H9 (cell line): ENCODE measurements at regions not wholly inside any gene's neighbourhood (a gene's known extent, or its start where the extent isn't known, plus 50 kb on each side); places are given as distances from the start of the nearest gene placed in this dataset.

Source experiments
- DNase-seq: peaks from one replicate; pipeline ENCODE4 v3.0.0-alpha.2; 2017
- H2AFZ ChIP-seq: one replicate; pipeline ENCODE4 v1.6.1; 2013; ENCODE audit warnings: mild to moderate bottlenecking, low read length, control low read depth, moderate library complexity
- H2AK5ac ChIP-seq: 2 replicates; pipeline ENCODE4 v1.6.1; 2013; ENCODE audit warnings: low read length, control low read depth, mixed read lengths; ENCODE audit not compliant: insufficient read length
- H2BK120ac ChIP-seq: one replicate; pipeline ENCODE4 v1.6.1; 2013; ENCODE audit warnings: low read depth, mild to moderate bottlenecking, low read length, control low read depth, inconsistent platforms; ENCODE audit not compliant: poor library complexity, severe bottlenecking
- H2BK12ac ChIP-seq: 2 replicates; pipeline ENCODE4 v1.6.1; 2013; ENCODE audit warnings: low read length, control low read depth, mixed read lengths, low read depth; ENCODE audit not compliant: insufficient read length
- H2BK15ac ChIP-seq: 2 replicates; pipeline ENCODE4 v1.6.1; 2013; ENCODE audit warnings: low read depth, low read length, control low read depth
- H2BK20ac ChIP-seq: one replicate; pipeline ENCODE4 v1.6.1; 2013; ENCODE audit warnings: low read depth, mild to moderate bottlenecking, low read length, control low read depth, inconsistent platforms; ENCODE audit not compliant: poor library complexity, severe bottlenecking
- H2BK5ac ChIP-seq: 2 replicates; pipeline ENCODE4 v1.6.1; 2013; ENCODE audit warnings: low read length, control low read depth, mixed read lengths; ENCODE audit not compliant: insufficient read length
- H3K14ac ChIP-seq: 2 replicates; pipeline ENCODE4 v1.6.1; 2013; ENCODE audit warnings: low read length, control low read depth; ENCODE audit not compliant: insufficient read depth
- H3K18ac ChIP-seq: 2 replicates; pipeline ENCODE4 v1.6.1; 2013; ENCODE audit warnings: low read depth, mild to moderate bottlenecking, mixed read lengths, low read length, control low read depth; ENCODE audit not compliant: insufficient read length
- H3K23ac ChIP-seq: 2 replicates; pipeline ENCODE4 v1.6.1; 2013; ENCODE audit warnings: low read length, control low read depth, mixed read lengths, low read depth; ENCODE audit not compliant: insufficient read length
- H3K23me2 ChIP-seq: 2 replicates; pipeline ENCODE4 v1.6.1; 2013; ENCODE audit warnings: low read depth, mild to moderate bottlenecking, mixed read lengths, low read length, control low read depth; ENCODE audit not compliant: insufficient read length, poor library complexity, severe bottlenecking
- H3K27ac ChIP-seq: 2 replicates; pipeline ENCODE4 v1.5.1; 2013; ENCODE audit warnings: low read length, control low read depth, mixed read lengths, low read depth; ENCODE audit not compliant: insufficient read length
- H3K27me3 ChIP-seq: 2 replicates; pipeline ENCODE4 v1.6.1; 2013; ENCODE audit warnings: low read length, control low read depth, inconsistent platforms; ENCODE audit not compliant: insufficient read depth
- H3K4ac ChIP-seq: 2 replicates; pipeline ENCODE4 v1.6.1; 2013; ENCODE audit warnings: low read depth, mild to moderate bottlenecking, control low read depth, inconsistent platforms, low read length, moderate library complexity
- H3K4me1 ChIP-seq: 2 replicates; pipeline ENCODE4 v1.6.1; 2013; ENCODE audit warnings: low read length, control low read depth, inconsistent platforms; ENCODE audit not compliant: insufficient read depth
- H3K4me2 ChIP-seq: 2 replicates; pipeline ENCODE4 v1.6.1; 2013; ENCODE audit warnings: low read length, control low read depth, mixed read lengths; ENCODE audit not compliant: insufficient read length, insufficient read depth
- H3K56ac ChIP-seq: 2 replicates; pipeline ENCODE4 v1.6.1; 2013; ENCODE audit warnings: low read depth, mild to moderate bottlenecking, mixed read lengths, low read length, control low read depth; ENCODE audit not compliant: insufficient read length
- H3K79me1 ChIP-seq: 2 replicates; pipeline ENCODE4 v1.6.1; 2013; ENCODE audit warnings: low read depth, mild to moderate bottlenecking, moderate library complexity, low read length, control low read depth, inconsistent platforms; ENCODE audit not compliant: insufficient read depth, poor library complexity, severe bottlenecking
- H3K79me2 ChIP-seq: 2 replicates; pipeline ENCODE4 v1.6.1; 2013; ENCODE audit warnings: low read length, control low read depth, inconsistent platforms; ENCODE audit not compliant: insufficient read depth
- H3K9ac ChIP-seq: 2 replicates; pipeline ENCODE4 v1.6.1; 2013; ENCODE audit warnings: low read length, control low read depth, mixed read lengths; ENCODE audit not compliant: insufficient read length; ENCODE audit errors: extremely low read depth
- H3K9me3 ChIP-seq: one replicate; pipeline ENCODE4 v1.6.1; 2013; ENCODE audit warnings: low read depth, low read length, inconsistent platforms; ENCODE audit not compliant: control insufficient read depth
- H3T11ph ChIP-seq: one replicate; pipeline ENCODE4 v1.6.1; 2013; ENCODE audit warnings: mild to moderate bottlenecking, low read length, control low read depth, inconsistent platforms
- H4K20me1 ChIP-seq: one replicate; pipeline ENCODE4 v1.6.1; 2013; ENCODE audit not compliant: control insufficient read depth, insufficient read length, insufficient read depth
- H4K5ac ChIP-seq: 2 replicates; pipeline ENCODE4 v1.6.1; 2013; ENCODE audit warnings: low read depth, mild to moderate bottlenecking, mixed read lengths, low read length, control low read depth; ENCODE audit not compliant: insufficient read length
- H4K8ac ChIP-seq: replicated peaks from 2 replicates; pipeline ENCODE4 v1.6.1; 2013; ENCODE audit warnings: low read length, control low read depth, mixed read lengths, low read depth; ENCODE audit not compliant: insufficient read length
- H4K91ac ChIP-seq: 2 replicates; pipeline ENCODE4 v1.6.1; 2013; ENCODE audit warnings: low read depth, mild to moderate bottlenecking, moderate library complexity, mixed read lengths, low read length, control low read depth; ENCODE audit not compliant: insufficient read length
- H3K27ac Mint-ChIP-seq, 3 experiments: 2 replicates in 2 of 3; 3 replicates in 1 of 3; pipeline ENCODE4 v1.8.0; 2020 to 2021; ENCODE audit warnings: mixed read lengths in 3 of 3, mild to moderate bottlenecking in 1 of 3, moderate library complexity in 1 of 3
- H3K27me3 Mint-ChIP-seq: 2 replicates; pipeline ENCODE4 v1.8.0; 2021; ENCODE audit warnings: low read depth, mild to moderate bottlenecking, moderate library complexity, mixed read lengths
- H3K36me3 Mint-ChIP-seq, 3 experiments: 2 replicates in 2 of 3; 3 replicates in 1 of 3; pipeline ENCODE4 v1.8.0; 2020 to 2021; ENCODE audit warnings: low read depth in 3 of 3, mixed read lengths in 3 of 3; ENCODE audit not compliant: insufficient read depth in 1 of 3
- H3K4me1 Mint-ChIP-seq, 2 experiments: 2 replicates each; pipeline ENCODE4 v1.8.0; 2020; ENCODE audit warnings: mixed read lengths in 2 of 2
- H3K4me3 Mint-ChIP-seq, 2 experiments: 2 replicates in 1 of 2; 3 replicates in 1 of 2; pipeline ENCODE4 v1.8.0; 2020 to 2021; ENCODE audit warnings: mild to moderate bottlenecking in 2 of 2, mixed read lengths in 2 of 2, moderate library complexity in 1 of 2
- H3K9me3 Mint-ChIP-seq, 2 experiments: 2 replicates in 1 of 2; 3 replicates in 1 of 2; pipeline ENCODE4 v1.8.0; 2020; ENCODE audit warnings: mild to moderate bottlenecking in 2 of 2, mixed read lengths in 2 of 2, moderate library complexity in 1 of 2
- WGBS: extraction: QIAGEN DNeasy Blood & Tissue Kit; methylation state at CpG from one replicate; pipeline ENCODE4 v1.1.7; 2013; ENCODE audit warnings: missing lambda C conversion rate, low lambda C conversion rate, mixed read lengths; ENCODE audit not compliant: insufficient read length; ENCODE audit errors: extremely low coverage; 5-methylcytosine and 5-hydroxymethylcytosine counted together
- TF ChIP-seq, protein P1 (sequence below): fragments of 200-600 bp; sonication (generic); conservative IDR thresholded peaks from 3 replicates; pipeline ENCODE4 v1.8.0; 2021; ENCODE audit warnings: antibody characterized with exemption, mild to moderate bottlenecking

DNA sequence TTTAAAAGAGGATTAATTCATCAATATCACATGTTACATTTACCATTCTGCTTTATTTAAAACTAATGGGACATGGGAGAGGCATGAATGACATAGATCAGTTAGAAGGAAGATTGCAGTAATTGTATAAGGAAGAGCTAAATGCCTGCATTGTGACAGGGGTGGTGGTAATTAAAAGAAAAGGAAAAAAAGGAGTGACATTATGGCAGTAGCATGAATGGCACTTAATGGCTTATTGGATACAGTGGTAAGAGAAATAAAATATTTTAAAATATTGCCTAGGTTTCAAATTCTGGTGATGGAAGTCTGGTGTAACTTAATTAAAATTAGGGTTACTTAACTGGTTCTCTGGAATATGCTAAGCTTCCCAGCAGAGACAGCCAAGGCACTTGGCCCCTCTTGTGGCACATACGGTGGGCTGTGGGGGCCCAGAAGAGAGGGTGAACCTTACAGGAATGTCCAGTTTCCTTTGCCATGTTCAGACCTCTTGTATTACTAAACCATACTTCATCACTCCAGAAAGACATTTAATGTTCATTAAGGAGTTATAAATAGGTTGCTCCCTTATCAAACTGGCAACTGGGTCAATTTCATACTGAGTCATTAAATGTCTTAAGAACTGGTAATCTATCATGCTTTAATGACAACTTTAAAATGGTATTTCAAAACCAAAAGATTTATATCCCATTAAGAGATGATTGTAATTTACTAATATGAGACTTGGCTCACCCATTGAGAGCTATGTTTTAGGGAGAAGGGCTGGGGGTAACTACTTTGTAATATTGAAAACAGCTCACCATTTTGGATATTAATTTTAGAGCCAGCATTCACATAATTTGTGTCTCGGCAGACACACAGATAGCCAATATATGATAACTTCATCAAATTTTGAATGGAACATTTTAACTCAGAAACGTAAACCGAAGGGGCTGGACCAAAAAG, 798.9 kb upstream of the PIK3C3 start:
- Histone ChIP-seq H3K79me2 (no peaks in the 10 kb centered on the region), H2BK5ac (no peak overlapping the region), H4K8ac (no peak overlapping the region), H3K27ac (no peak overlapping the region), H3K4ac (no peak overlapping the region), H3K18ac (no peak overlapping the region), H3T11ph (no peak overlapping the region), H2BK15ac (no peak overlapping the region), H4K5ac (no peak overlapping the region), H3K14ac (no peak overlapping the region), H3K9ac (no peak overlapping the region), H3K23ac (no peak overlapping the region), H2BK20ac (no peak overlapping the region), H3K4me1 (no peaks in the 10 kb centered on the region), H3K4me2 (no peak overlapping the region), H4K91ac (no peak overlapping the region), H2AK5ac (no peak overlapping the region), H3K56ac (no peak overlapping the region), H4K20me1 (no peaks in the 10 kb centered on the region), H3K79me1 (no peaks in the 10 kb centered on the region), H2BK120ac (no peak overlapping the region), H2AFZ (no peak overlapping the region), H3K9me3 (no peaks in the 10 kb centered on the region), H3K27me3 (no peaks in the 10 kb centered on the region), H3K23me2 (no peaks in the 10 kb centered on the region), H2BK12ac (no peak overlapping the region)
- WGBS: no CpG with 5 or more reads among the region's 4 CpGs
- Mint-ChIP-seq H3K9me3 (no peaks in the 10 kb centered on the region; a peak in 1 of 5 replicates), H3K4me1 (peaks cover 0 to 3% of the 10 kb centered on the region in 2 experiments; a peak in 2 of 4 replicates), H3K4me3 (no peak overlapping the region), H3K36me3 (no peaks in the 10 kb centered on the region), H3K27me3 (no peaks in the 10 kb centered on the region), H3K27ac (no peak overlapping the region)
- DNase-seq: no peak
- TF ChIP-seq, protein P1, sequence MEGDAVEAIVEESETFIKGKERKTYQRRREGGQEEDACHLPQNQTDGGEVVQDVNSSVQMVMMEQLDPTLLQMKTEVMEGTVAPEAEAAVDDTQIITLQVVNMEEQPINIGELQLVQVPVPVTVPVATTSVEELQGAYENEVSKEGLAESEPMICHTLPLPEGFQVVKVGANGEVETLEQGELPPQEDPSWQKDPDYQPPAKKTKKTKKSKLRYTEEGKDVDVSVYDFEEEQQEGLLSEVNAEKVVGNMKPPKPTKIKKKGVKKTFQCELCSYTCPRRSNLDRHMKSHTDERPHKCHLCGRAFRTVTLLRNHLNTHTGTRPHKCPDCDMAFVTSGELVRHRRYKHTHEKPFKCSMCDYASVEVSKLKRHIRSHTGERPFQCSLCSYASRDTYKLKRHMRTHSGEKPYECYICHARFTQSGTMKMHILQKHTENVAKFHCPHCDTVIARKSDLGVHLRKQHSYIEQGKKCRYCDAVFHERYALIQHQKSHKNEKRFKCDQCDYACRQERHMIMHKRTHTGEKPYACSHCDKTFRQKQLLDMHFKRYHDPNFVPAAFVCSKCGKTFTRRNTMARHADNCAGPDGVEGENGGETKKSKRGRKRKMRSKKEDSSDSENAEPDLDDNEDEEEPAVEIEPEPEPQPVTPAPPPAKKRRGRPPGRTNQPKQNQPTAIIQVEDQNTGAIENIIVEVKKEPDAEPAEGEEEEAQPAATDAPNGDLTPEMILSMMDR: no peak
